Right lobe of liver (tissue), 4 donors: ENCODE measurements at regions not wholly inside any gene's neighbourhood (a gene's known extent, or its start where the extent isn't known, plus 50 kb on each side); places are given as distances from the start of the nearest gene placed in this dataset.
"Not testable (repeated sequence)": the region's sequence is repeated elsewhere in the genome, so short reads cannot be mapped to it uniquely, and the experiment has no call there.

Experiments used
- CTCF ChIP-seq, 4 donors: fragments of 200-600 bp in 3 of 4; fragments of 450-650 bp in 1 of 4; IDR thresholded peaks; one replicate each; pipeline versions ENCODE4 v1.5.1 to v1.8.0; 2016 to 2022; ENCODE audit warnings: antibody characterized with exemption in 4 of 4, mild to moderate bottlenecking in 2 of 4
- POLR2A ChIP-seq: fragments of 450-650 bp; IDR thresholded peaks from one replicate; pipeline ENCODE4 v1.6.1; 2017; ENCODE audit warnings: antibody characterized with exemption, mild to moderate bottlenecking
- donor health status: DM: no; HTN: no; CAD: no.
- donor health status: DM: no; HTN: no; CAD: no.
- donor health status: DM: no; HTN: yes; CAD: no.

- TF ChIP-seq CTCF (IDR thresholded peaks at IDR 0.05); POLR2A: not testable (repeated sequence)
Observed at GRCh38 chr9:65395789-65396188, 110.8 kb upstream of the FOXD4L5 start.
